ENCODE measurements at regions not wholly inside any gene's neighbourhood (a gene's known extent, or its start where the extent isn't known, plus 50 kb on each side); places are given as distances from the start of the nearest gene placed in this dataset.
"Not testable (repeated sequence)": the region's sequence is repeated elsewhere in the genome, so short reads cannot be mapped to it uniquely, and the experiment has no call there.

- DNase-seq: no peak
These were observed 51.8 kb upstream of the MYB start for GRCh38 chr6:135129136-135129856.

DNA sequence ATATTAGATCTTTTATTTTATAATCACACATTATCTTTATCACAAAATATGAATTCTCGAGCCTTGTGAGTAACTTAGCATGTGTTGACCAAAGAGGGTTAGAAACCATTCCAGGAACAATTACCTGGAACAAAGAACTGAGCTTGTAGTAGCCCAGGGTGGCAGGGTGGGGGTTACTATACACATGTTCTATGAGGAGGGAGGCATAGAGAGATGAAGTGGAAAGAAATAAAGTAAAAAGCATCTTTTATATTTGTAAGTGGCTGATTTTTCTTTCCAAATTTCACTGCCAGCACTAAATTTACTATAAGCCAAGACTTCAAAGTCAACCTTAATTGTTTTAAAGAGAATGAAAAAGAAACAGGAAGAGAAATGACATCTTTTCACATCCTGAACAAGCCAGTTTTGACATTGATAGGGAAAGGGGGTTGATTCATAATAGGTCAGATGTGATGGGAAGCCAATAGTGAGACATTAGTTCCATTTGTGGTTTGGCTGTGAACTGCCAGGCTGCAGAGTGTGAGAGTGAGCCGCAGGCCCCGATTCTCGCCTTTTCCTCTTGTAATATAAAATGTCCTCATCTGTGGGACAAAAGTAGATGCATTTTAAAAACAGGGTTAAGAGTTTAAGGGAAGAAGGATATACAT is 52.7 kb upstream of the MYB start:
- DNase-seq: no peak

DNA sequence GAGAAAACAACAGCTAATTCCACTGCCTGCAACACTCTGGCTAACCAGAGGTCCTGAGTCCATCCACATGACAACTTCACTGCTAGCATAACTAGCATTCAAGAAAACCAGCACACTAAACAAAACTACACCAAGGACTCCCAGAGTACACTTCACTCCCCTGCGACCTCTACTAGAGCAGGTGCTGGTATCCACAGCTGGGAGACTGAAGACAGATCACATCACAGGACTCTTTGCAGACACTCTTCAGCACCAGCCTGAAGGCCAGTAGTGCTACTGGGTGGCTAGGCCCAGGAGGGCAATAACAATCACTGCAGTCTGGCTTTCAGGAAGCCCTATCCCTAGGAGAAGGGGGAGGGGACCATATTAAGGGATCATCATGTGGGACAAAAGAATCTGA is 54.4 kb upstream of the MYB start:
- no peak for DNase-seq

GRCh38 chr6:135126034-135126433 is 55.1 kb upstream of the MYB start:
- DNase-seq: no peak

GRCh38 chr6:135121434-135121833 is 59.7 kb upstream of the MYB start:
- no peak for DNase-seq

DNA sequence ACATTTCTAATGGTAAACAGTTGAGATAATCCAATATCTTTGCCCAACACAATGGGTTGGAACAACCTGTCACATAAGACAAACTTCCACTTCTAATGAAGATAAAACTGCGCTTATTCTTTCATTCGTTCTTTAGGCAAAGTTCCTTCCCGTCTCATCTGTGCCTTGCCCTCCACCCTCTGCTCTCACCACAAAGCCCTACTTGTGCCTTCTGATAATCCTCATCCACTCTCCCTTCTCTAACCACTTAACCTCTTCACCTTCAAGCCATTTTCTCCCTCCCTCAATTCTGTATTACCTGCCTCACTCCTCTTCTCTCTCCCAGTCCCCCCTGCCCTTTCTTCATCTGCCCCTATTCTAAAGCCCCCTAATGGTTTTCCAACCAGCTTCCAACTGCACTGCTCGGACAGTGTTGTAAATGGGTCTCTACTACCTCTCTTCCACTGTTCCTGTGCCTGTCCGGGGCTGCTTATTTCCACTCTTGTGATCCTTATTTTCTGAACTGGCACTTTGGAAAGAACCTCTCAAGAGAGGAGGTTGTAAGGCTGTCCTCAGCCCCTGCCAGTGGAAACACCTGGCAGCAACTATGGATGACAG is 62.9 kb upstream of the MYB start:
- no peak for DNase-seq

- no peak for DNase-seq
These were observed 62.9 kb upstream of the HBS1L start for GRCh38 chr6:135117413-135117968.

- DNase-seq: no peak
These were observed 61.9 kb upstream of the HBS1L start for GRCh38 chr6:135116571-135116970.

- peak; percentile 69 to 91 for DNase-seq
These were observed 61.2 kb upstream of the HBS1L start for GRCh38 chr6:135115834-135116233.

DNA sequence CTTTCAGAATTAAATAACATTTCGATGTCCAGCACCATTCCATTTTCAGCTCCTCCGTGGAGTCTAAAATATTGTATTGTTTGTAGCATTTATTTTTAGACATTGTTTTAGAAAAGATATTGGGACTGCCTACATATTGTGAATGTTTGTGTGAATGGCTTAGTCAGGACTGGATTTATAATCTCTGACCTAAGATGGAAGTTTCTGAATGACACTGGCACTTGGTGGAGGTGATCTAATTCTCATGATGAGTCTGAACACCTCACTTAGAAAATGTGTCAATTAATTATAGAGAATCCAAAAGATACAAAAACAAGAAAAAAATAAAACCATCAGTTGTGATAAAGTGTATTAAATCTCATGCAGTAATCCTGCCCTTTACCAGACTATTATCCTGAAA is 60.8 kb upstream of the HBS1L start:
- no peak for DNase-seq

DNA sequence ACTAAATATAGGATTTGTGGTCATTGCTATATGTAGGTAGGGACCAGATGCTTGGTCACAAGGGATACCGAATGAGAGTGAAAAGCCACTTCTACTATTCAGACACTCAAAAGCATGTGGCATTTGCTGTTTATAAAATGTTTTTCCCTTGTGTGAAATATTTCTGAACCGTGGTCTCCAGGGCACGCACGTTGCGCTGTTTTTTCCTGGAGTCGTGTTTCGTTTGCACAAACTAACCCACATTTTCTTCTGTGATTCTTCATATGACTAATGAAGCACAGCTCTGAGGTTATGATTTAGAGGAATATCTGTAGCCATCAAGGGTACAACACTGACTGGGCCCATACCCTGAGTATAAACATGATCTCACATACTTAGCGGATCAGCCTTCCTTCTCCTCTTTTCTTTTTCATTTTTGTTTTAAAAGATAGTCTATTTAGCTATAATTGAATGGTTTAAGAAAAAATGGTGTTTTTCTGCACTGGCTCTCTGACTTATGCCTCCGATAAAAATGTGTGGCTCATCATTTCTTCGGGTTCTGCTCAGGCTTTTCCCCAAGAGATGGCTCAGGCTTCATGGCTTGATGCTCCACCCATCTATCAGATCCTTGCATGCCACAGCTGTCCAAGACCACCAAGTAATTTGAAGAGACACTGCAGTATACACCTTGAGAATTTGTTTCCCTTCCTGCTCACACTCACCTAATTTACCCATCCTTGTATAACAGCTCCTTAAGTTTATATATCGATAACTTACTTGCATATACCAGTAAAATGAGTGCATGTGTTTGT is 59.9 kb upstream of the HBS1L start:
- DNase-seq: no peak

DNA sequence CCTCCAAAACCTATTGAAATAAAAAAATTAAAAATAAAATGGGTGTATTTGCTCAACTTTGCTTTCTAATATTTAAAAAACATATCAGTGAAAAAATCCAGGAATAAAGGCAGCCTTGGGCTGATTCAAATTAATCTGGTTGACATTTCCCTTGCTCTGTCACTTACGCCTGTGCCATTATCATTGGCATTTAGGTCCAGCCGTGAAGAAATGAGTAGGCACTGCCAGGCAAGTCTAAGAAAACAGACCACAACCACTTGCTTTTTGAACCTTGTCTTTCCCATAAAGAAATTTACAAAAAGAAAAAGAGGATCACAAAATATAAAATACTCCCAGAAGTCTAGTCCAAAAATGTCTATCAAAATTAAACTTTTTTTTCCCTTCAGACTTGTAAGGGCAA is 59.2 kb upstream of the HBS1L start:
- DNase-seq: no peak

- DNase-seq: not testable (repeated sequence)
These were observed 58.3 kb upstream of the HBS1L start for GRCh38 chr6:135112951-135113350.

DNA sequence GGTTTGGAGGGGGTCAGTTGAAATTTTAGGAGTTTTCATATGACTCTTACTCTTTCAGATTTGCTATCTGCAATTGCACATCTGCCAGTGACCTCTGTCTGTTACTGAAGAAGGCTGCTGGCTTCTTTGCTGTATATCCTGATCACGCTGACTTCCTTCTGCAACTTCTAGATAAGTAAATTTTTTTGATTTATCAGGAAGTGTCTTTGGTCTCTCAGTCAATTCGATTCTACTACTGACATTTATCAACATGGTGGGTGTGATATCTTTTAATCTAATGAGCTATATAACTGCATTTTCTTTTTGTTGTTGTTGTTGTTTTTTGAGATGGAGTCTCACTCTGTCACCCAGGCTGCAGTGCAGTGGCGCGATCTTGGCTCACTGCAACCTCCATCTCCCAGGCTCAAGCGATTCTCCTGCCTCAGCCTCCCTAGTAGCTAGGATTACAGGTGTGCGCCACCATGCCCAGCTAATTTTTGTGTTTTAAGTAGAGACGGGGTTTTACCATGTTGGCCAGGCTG is 55.7 kb upstream of the HBS1L start:
- not testable (repeated sequence) for DNase-seq

GRCh38 chr6:135109761-135110160 is 55.1 kb upstream of the HBS1L start:
- no peak for DNase-seq

DNA sequence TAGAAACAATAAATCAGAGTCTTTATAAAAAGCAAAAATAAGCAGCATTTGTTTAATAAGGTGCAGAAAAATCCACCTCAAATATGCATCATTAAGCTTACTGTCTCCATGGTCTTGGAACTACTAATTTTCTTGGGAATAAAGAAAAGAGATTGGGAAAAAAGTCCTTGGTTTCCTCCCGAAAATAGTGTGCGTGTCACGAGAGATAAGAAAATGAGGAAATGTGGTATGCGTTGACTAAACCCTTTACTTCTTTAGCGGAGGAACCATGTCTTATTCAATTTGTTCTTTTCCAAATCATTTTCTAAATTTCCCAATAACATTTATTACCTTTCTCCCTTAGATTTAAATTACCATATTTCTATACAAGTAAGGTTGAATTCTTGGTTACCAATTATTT is 54.1 kb upstream of the HBS1L start:
- no peak for DNase-seq

DNA sequence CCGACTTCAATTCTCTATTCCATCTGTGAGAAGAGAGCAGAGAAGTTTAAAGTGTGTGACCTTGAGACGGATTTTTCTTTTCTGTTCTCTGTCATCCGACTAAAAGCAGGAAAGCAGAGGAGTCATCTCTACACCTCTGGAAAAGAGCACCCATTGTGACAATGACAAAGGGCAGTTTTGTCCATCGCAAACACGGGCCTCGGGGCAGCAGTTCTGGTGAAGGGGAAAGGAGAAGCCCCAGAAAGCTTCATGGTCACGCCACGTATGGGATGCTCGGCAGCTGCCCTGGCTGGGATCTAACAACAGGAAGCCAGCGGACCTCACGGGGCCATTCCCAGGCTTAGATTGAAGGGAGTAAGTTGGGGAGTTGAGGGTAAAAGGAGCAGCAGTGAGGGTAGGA is 52.0 kb upstream of the HBS1L start:
- no peak for DNase-seq

GRCh38 chr6:135105710-135106109 is 51.1 kb upstream of the HBS1L start:
- no peak for DNase-seq

DNA sequence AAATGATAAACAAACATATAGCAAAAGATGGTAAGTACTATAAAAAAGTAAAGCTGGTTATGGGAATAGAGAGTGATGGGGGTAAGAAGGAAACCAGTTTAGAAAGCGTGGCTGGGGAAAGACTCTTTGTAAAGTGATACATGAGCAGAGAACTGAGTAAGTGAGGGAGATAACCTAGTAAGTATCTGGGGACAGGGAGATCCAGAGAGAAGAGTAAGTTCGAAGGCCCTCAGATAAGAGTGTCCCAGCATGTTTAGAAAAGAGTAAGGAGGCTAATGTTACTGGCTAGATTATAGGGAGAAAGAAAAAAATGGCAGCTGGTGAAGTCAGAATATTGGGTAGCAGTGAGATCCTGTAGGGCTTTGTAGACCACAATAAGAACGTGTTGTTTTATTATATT is 50.7 kb upstream of the HBS1L start:
- no peak for DNase-seq

Measured in inflammatory macrophage treated with lipopolysaccharide for 1 hour (primary cell).